Lung (tissue), 11 donors: ENCODE measurements at regions not wholly inside any gene's neighbourhood (a gene's known extent, or its start where the extent isn't known, plus 50 kb on each side); places are given as distances from the start of the nearest gene placed in this dataset.

Experiments used
- ATAC-seq: fragments of 200-7000 bp; cut with Tn5 transposase; one replicate; pipeline ENCODE4 v1.9.1; 2020; ENCODE audit warnings: moderate number of reproducible peaks; ENCODE audit not compliant: insufficient read depth, low FRiP score
- DNase-seq, 3 donors: peaks; one replicate each; pipeline ENCODE4 v3.0.0-alpha.2; 2013 to 2017
- H3K27ac ChIP-seq, 2 donors: one replicate each; pipeline ENCODE4 v1.5.1; 2013; ENCODE audit warnings: mild to moderate bottlenecking in 2 of 2, moderate library complexity in 2 of 2, control low read depth in 1 of 2, inconsistent platforms in 1 of 2, low read depth in 1 of 2, low read length in 1 of 2
- H3K27me3 ChIP-seq, 3 donors: one replicate each; pipeline ENCODE4 v1.5.1; 2013; ENCODE audit warnings: low read length in 2 of 3; ENCODE audit not compliant: control insufficient read depth in 3 of 3, insufficient read depth in 3 of 3
- H3K36me3 ChIP-seq, 4 donors: one replicate each; pipeline ENCODE4 v1.5.1; 2013; ENCODE audit warnings: low read length in 4 of 4, mild to moderate bottlenecking in 1 of 4, moderate library complexity in 1 of 4; ENCODE audit not compliant: control insufficient read depth in 4 of 4, insufficient read depth in 4 of 4
- H3K4me1 ChIP-seq, 5 donors: one replicate each; pipeline ENCODE4 v1.5.1; 2013; ENCODE audit warnings: low read length in 5 of 5, mild to moderate bottlenecking in 2 of 5, moderate library complexity in 1 of 5; ENCODE audit not compliant: control insufficient read depth in 5 of 5, insufficient read depth in 5 of 5
- H3K4me3 ChIP-seq: one replicate; pipeline ENCODE4 v1.5.1; 2013; ENCODE audit warnings: mild to moderate bottlenecking, control low read depth, moderate library complexity
- H3K9ac ChIP-seq, 2 donors: one replicate each; pipeline ENCODE4 v1.5.1; 2013; ENCODE audit warnings: low read length in 2 of 2, control low read depth in 1 of 2; ENCODE audit not compliant: insufficient read depth in 1 of 2
- H3K9me3 ChIP-seq, 4 donors: one replicate each; pipeline ENCODE4 v1.5.1; 2013; ENCODE audit warnings: low read length in 3 of 4, mild to moderate bottlenecking in 1 of 4, moderate library complexity in 1 of 4; ENCODE audit not compliant: control insufficient read depth in 4 of 4, insufficient read depth in 3 of 4
- WGBS, 2 donors: extraction: QIAGEN DNeasy Blood & Tissue Kit; methylation state at CpG; one replicate each; pipeline ENCODE4 v1.1.7; 2013; 5-methylcytosine and 5-hydroxymethylcytosine counted together
- TF ChIP-seq, protein P1 (sequence below): IDR thresholded peaks from 2 replicates; pipeline ENCODE4 v1.5.1; 2012; ENCODE audit warnings: mild to moderate bottlenecking; ENCODE audit errors: control extremely low read depth, extremely low read depth
- donor health status: control.
- donor health status: control.
- donor health status: Bipolar disorder and iron deficiency.
- donor health status: healthy.
- donor health status: DM: yes; HTN: yes; CAD: no.

- Histone ChIP-seq H3K4me1 (no peaks in the 10 kb centered on the region), H3K9me3 (no peaks in the 10 kb centered on the region), H3K36me3 (no peaks in the 10 kb centered on the region), H3K9ac (no peak overlapping the region), H3K27ac (no peak overlapping the region), H3K27me3 (no peaks in the 10 kb centered on the region), H3K4me3 (no peak overlapping the region)
- TF ChIP-seq, protein P1, sequence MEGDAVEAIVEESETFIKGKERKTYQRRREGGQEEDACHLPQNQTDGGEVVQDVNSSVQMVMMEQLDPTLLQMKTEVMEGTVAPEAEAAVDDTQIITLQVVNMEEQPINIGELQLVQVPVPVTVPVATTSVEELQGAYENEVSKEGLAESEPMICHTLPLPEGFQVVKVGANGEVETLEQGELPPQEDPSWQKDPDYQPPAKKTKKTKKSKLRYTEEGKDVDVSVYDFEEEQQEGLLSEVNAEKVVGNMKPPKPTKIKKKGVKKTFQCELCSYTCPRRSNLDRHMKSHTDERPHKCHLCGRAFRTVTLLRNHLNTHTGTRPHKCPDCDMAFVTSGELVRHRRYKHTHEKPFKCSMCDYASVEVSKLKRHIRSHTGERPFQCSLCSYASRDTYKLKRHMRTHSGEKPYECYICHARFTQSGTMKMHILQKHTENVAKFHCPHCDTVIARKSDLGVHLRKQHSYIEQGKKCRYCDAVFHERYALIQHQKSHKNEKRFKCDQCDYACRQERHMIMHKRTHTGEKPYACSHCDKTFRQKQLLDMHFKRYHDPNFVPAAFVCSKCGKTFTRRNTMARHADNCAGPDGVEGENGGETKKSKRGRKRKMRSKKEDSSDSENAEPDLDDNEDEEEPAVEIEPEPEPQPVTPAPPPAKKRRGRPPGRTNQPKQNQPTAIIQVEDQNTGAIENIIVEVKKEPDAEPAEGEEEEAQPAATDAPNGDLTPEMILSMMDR = no peak
- no peak for DNase-seq
- ATAC-seq = no peak
- 84 to 100% methylated on average over 1 of the region's 1 CpG for WGBS, 2 donors
Observed at GRCh38 chr12:61780435-61780834, 479.8 kb upstream of the USP15 start.

GRCh38 chr12:61781021-61781581 lies 479.1 kb upstream of the USP15 start:
- Histone ChIP-seq H3K9ac (no peak overlapping the region), H3K27me3 (no peaks in the 10 kb centered on the region), H3K4me1 (no peaks in the 10 kb centered on the region), H3K36me3 (no peaks in the 10 kb centered on the region), H3K27ac (no peak overlapping the region), H3K4me3 (no peak overlapping the region), H3K9me3 (no peaks in the 10 kb centered on the region)
- ATAC-seq = no peak
- peak in 1 of 3 donors; percentile 6 for DNase-seq
- 42 to 64% methylated on average over 1 of the region's 1 CpG for WGBS, 2 donors
- TF ChIP-seq, protein P1 = no peak

- WGBS, 2 donors = 93 to 96% methylated on average over 1 of the region's 1 CpG
- no peak for DNase-seq
- TF ChIP-seq, protein P1 = no peak
- ATAC-seq = no peak
- Histone ChIP-seq H3K27me3 (no peaks in the 10 kb centered on the region), H3K9ac (no peak overlapping the region), H3K27ac (no peak overlapping the region), H3K9me3 (peaks cover 0 to 2% (median 0%) of the 10 kb centered on the region in 4 donors), H3K4me3 (no peak overlapping the region), H3K36me3 (no peaks in the 10 kb centered on the region), H3K4me1 (peaks cover 0 to 2% (median 0%) of the 10 kb centered on the region in 5 donors)
Observed at GRCh38 chr12:61796846-61797245, 463.4 kb upstream of the USP15 start.

DNA sequence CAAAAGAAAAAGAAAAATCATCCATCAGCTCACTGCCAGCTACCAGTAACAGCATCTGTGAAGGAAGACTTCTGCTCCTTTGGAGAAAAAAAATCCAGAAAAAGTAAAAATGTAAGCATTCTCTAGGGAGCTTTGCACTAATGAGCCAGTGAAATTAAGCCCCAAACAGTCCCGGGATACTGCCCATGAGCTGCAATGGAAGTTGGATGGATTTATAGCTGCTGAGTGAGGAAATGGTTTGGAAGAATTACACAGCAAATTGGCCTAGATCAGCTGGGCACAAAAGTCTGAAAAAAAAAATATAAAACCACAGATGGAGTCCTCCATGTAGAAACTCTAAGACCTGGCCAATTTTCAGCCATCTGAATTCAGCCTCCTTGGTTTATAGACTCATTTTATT lies 462.9 kb upstream of the USP15 start:
- H3K9ac ChIP-seq = no peak overlapping the region
- no peaks in the 10 kb centered on the region for H3K36me3 ChIP-seq
- DNase-seq (no peak), ATAC-seq (no peak)
- peaks cover 0 to 2% (median 0%) of the 10 kb centered on the region in 4 donors for H3K9me3 ChIP-seq
- H3K27ac ChIP-seq = no peak overlapping the region
- no peak overlapping the region for H3K4me3 ChIP-seq
- WGBS, 2 donors = 41 to 65% methylated on average over 1 of the region's 1 CpG
- TF ChIP-seq, protein P1 = no peak
- H3K27me3 ChIP-seq = no peaks in the 10 kb centered on the region
- peaks cover 0 to 2% (median 0%) of the 10 kb centered on the region in 5 donors for H3K4me1 ChIP-seq
